ENCODE measurements at regions not wholly inside any gene's neighbourhood (a gene's known extent, or its start where the extent isn't known, plus 50 kb on each side); places are given as distances from the start of the nearest gene placed in this dataset.

GRCh38 chr7:98040626-98041360, 50.8 kb upstream of the OCM2 start:
- TF ChIP-seq, protein P1, sequence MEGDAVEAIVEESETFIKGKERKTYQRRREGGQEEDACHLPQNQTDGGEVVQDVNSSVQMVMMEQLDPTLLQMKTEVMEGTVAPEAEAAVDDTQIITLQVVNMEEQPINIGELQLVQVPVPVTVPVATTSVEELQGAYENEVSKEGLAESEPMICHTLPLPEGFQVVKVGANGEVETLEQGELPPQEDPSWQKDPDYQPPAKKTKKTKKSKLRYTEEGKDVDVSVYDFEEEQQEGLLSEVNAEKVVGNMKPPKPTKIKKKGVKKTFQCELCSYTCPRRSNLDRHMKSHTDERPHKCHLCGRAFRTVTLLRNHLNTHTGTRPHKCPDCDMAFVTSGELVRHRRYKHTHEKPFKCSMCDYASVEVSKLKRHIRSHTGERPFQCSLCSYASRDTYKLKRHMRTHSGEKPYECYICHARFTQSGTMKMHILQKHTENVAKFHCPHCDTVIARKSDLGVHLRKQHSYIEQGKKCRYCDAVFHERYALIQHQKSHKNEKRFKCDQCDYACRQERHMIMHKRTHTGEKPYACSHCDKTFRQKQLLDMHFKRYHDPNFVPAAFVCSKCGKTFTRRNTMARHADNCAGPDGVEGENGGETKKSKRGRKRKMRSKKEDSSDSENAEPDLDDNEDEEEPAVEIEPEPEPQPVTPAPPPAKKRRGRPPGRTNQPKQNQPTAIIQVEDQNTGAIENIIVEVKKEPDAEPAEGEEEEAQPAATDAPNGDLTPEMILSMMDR (IDR thresholded peaks at IDR 0.05), result no peak
- TF ChIP-seq POLR2A (IDR thresholded peaks at IDR 0.05) (no peak), POLR2AphosphoS5 (IDR thresholded peaks at IDR 0.05) (no peak)
- Histone ChIP-seq H3K9me3 (no peaks in the 10 kb centered on the region), H3K36me3 (no peaks in the 10 kb centered on the region), H3K4me3 (no peak overlapping the region), H3K4me1 (replicated peaks) (no peaks in the 10 kb centered on the region), H3K27me3 (replicated peaks; ENCODE audit: insufficient read depth) (no peaks in the 10 kb centered on the region), H3K27ac (no peak overlapping the region)
- DNase-seq (ENCODE audit: low spot score), result no peak
- 93% methylated on average over 17 of the region's 17 CpGs for WGBS
- intact Hi-C loops (cut with DNase I), result no loop called here

GRCh38 chr7:98046816-98047215, 56.8 kb upstream of the OCM2 start:
- Histone ChIP-seq H3K9me3 (no peaks in the 10 kb centered on the region), H3K36me3 (no peaks in the 10 kb centered on the region), H3K4me3 (no peak overlapping the region), H3K27ac (no peak overlapping the region), H3K27me3 (replicated peaks; ENCODE audit: insufficient read depth) (no peaks in the 10 kb centered on the region), H3K4me1 (replicated peaks) (no peaks in the 10 kb centered on the region)
- no peak for DNase-seq (ENCODE audit: low spot score)
- intact Hi-C loops (cut with DNase I), result no loop called here
- 65% methylated on average over 6 of the region's 6 CpGs for WGBS
- no peak for TF ChIP-seq POLR2A (IDR thresholded peaks at IDR 0.05)
- TF ChIP-seq POLR2AphosphoS5 (IDR thresholded peaks at IDR 0.05), result no peak
- TF ChIP-seq, protein P1 (IDR thresholded peaks at IDR 0.05), result no peak

DNA sequence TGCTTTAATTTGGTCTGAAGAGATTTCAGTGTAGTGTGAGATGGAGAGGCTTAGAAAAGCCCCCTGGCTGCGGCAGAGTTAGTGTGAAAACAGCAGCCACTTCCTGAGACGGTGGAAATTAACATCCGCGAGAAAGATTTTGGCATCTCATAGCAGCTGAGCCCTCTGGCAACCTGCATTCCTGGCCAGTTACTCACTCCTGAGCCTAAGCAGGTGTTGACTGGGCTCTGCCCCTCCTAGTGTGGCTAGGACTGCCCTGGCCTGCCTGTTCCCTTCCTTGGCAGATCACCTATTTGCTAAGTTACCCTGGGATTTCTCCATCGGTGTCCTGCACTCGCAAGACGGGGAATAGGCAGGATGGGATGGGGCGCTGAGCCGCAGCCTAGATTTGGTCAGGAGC, 57.6 kb upstream of the LMTK2 start:
- Histone ChIP-seq H3K4me1 (replicated peaks) (no peaks in the 10 kb centered on the region), H3K27ac (peak overlapping the region in 1 of 2 donors; percentile 42), H3K36me3 (no peaks in the 10 kb centered on the region), H3K4me3 (no peak overlapping the region), H3K27me3 (replicated peaks; ENCODE audit: insufficient read depth) (no peaks in the 10 kb centered on the region), H3K9me3 (no peaks in the 10 kb centered on the region)
- WGBS, result 58% methylated on average over 9 of the region's 9 CpGs
- intact Hi-C loops (cut with DNase I), result no loop called here
- peak; percentile 74 for DNase-seq (ENCODE audit: low spot score)
- TF ChIP-seq, protein P1 (IDR thresholded peaks at IDR 0.05), result peak in 1 of 4 experiments; percentile 37
- no peak for TF ChIP-seq POLR2A (IDR thresholded peaks at IDR 0.05)
- peak; percentile 78 for TF ChIP-seq POLR2AphosphoS5 (IDR thresholded peaks at IDR 0.05)

DNA sequence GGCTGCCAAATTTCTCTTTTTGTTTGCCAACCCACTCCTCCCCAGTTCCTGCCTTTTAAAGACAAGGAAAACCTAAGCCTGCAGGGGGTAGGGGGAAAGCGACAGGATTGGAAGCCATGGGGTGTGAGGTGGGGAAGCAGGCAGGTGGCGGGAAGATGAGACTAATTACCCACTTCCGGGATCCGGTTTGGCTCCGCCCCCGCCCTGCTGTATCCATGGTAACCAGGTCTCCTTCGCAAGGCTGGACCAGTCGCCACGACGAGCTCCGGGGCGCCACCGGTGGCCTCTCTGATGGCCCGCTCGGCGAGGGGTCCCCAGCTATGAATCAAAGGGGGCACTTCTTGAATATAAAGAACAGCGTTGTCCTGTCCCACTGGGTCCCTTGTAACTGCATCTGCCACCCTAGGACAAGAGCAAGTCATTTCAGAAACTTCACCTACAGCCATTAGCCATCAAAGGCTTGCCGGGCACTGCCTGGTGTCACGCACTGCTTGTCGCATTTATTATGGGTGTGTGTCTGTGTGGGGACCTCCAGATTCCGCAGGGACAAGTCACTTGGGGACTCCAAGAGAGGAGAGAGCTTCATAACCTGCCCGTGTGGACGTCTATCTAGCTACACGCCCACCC, 55.4 kb upstream of the LMTK2 start:
- intact Hi-C loops (cut with DNase I), result no loop called here
- DNase-seq (ENCODE audit: low spot score), result no peak

More for the DNA sequence above, 55.4 kb upstream of the LMTK2 start:
- H3K4me3 ChIP-seq, result no peak overlapping the region
- no peak for TF ChIP-seq POLR2A (IDR thresholded peaks at IDR 0.05)
- TF ChIP-seq POLR2AphosphoS5 (IDR thresholded peaks at IDR 0.05), result no peak
- TF ChIP-seq, protein P1 (IDR thresholded peaks at IDR 0.05), result no peak
- no peaks in the 10 kb centered on the region for H3K9me3 ChIP-seq
- H3K27ac ChIP-seq, result no peak overlapping the region
- no peaks in the 10 kb centered on the region for H3K27me3 ChIP-seq (replicated peaks; ENCODE audit: insufficient read depth)
- H3K4me1 ChIP-seq (replicated peaks), result no peaks in the 10 kb centered on the region
- 18% methylated on average over 24 of the region's 24 CpGs for WGBS
- no peaks in the 10 kb centered on the region for H3K36me3 ChIP-seq
